Forelimb muscle (tissue), 1 donor: ENCODE measurements at regions not wholly inside any gene's neighbourhood (a gene's known extent, or its start where the extent isn't known, plus 50 kb on each side); places are given as distances from the start of the nearest gene placed in this dataset.
"Not testable (repeated sequence)": the region's sequence is repeated elsewhere in the genome, so short reads cannot be mapped to it uniquely, and the experiment has no call there.

Experiments
- DNase-seq: peaks from one replicate; pipeline ENCODE4 v3.0.0-alpha.2; 2013; ENCODE audit warnings: low read depth

DNA sequence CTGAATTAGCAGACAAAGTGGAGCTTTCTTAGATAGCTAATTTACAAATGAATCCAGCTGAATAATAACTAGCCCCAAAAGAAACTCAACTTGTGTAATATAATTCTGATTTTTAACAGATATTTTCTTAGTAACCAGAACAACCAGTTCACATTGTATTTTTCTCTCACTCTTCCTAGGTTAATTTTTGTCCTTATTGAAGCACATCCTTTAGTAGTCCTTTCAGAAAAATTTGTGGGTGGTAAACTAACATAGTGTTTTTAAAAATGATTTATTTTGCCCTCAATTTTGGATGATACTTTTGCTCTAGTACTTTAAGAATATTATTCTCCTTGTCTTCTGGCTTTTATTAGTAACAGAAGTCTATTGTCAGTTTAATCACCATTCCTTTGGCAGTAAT is 190.6 kb upstream of the SLC39A10 start:
- no peak for DNase-seq

GRCh38 chr2:195461010-195461409 is 196.0 kb upstream of the SLC39A10 start:
- DNase-seq: no peak

- DNase-seq: no peak
Measured at GRCh38 chr2:195458936-195459335, 198.1 kb upstream of the SLC39A10 start.

- DNase-seq: no peak
Measured at GRCh38 chr2:195457873-195458272, 199.2 kb upstream of the SLC39A10 start.

GRCh38 chr2:195456771-195457170 is 200.3 kb upstream of the SLC39A10 start:
- DNase-seq: no peak

DNA sequence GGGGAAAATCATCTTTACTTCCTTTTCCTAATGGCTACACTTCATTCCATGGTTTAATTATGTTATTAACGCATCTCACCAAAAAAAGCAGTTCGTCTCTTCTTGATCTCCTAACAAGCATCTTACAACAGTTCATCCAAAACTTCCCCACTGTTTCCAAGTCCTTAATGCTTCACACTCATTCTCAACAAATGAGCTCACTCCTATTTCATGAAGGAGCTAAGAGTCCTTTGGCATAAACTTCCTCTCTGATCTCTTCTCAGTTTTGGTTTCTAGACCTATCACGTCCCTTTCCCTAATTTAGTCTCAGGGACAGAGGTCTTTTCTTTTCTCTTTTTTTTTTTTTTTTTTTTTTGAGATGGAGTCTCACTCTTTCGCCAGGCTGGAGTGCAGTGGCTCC is 205.9 kb upstream of the SLC39A10 start:
- no peak for DNase-seq

DNA sequence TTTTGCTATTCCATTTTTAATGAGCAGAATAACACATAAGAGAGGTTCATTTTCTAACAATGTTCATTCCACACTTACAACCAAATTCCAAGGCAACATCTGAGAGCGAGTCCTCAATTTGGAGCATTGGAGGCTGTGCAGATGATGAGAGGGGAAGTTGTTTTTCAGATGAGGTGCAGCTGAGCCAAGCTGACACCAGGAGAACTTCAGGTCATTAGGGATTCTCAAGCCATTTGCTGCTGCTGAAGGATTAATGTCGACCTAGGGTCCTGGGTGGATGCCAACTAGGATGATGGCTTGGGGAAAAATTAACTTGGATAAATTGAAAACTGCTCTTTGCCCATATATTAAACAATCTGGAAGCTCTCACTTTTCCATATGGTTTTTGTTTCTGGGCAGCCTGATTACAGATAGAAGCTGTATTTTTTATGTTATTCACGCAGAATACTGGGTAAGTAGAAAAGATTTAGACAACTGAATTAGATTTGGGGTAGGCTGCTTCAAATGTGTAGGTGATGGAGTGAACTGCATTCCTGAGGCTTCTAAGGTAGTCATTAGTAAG is 206.4 kb upstream of the SLC39A10 start:
- no peak for DNase-seq

GRCh38 chr2:195447323-195447975 is 209.6 kb upstream of the SLC39A10 start:
- no peak for DNase-seq

GRCh38 chr2:195445639-195446038 is 211.4 kb upstream of the SLC39A10 start:
- no peak for DNase-seq

- DNase-seq: no peak
Measured at GRCh38 chr2:195443926-195444325, 213.1 kb upstream of the SLC39A10 start.

DNA sequence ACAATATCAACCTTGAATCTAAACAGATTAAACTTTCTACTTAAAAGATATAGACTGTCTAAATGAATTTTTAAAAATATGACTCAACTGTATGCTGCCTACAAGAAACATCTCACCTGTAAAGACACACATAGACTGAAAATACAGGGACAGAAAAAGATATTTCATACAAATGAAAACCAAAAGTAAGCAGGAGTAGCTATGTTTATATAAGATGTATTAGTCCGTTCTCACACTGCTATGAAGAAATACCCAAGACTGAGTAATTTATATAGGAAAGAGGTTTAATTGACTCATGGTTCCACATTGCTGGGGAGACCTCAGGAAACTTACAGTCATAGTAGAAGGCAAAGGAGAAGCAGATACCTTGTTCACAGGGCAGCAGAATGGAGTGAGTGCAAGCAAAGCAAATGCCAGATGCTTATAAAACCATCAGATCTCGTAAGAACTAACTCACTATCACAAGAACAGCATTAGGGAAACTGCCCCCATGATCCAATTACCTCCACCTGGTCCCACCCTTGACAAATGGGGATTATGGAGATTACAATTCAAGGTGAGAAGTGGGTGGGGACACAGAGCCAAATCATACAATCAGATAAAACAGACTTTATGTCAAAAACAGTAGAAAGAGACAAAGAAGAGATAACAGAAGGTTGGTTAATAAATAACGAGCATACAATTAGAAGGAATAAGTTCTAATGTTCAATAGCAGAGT is 214.4 kb upstream of the SLC39A10 start:
- no peak for DNase-seq

GRCh38 chr2:195438692-195439091 is 218.3 kb upstream of the SLC39A10 start:
- no peak for DNase-seq

- no peak for DNase-seq
Measured at GRCh38 chr2:195437521-195437920, 219.5 kb upstream of the SLC39A10 start.

DNA sequence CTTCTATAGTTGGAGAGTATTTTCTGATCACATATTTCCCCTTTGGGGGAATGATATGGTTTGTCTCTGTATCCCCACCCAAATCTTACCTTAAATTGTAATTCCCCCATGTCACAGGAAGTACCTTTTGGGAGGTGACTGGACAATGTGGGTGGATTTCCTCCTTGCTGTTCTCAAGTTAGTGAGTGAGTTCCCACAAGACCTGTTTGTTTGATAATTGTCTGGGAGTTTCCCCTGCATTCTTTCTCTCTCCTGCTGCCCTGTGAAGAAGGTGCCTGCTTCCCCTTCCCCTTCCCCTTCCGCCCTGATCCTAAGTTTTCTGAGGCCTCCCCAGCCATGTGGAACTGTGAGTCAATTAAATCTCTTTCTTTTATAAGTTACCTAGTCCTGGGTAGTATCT is 222.7 kb upstream of the SLC39A10 start:
- no peak for DNase-seq

GRCh38 chr2:195433729-195434128 is 223.3 kb upstream of the SLC39A10 start:
- not testable (repeated sequence) for DNase-seq

GRCh38 chr2:195428673-195429072 is 228.4 kb upstream of the SLC39A10 start:
- no peak for DNase-seq

GRCh38 chr2:195425328-195425727 is 231.7 kb upstream of the SLC39A10 start:
- DNase-seq: no peak

- no peak for DNase-seq
Measured at GRCh38 chr2:195419033-195419432, 238.0 kb upstream of the SLC39A10 start.

DNA sequence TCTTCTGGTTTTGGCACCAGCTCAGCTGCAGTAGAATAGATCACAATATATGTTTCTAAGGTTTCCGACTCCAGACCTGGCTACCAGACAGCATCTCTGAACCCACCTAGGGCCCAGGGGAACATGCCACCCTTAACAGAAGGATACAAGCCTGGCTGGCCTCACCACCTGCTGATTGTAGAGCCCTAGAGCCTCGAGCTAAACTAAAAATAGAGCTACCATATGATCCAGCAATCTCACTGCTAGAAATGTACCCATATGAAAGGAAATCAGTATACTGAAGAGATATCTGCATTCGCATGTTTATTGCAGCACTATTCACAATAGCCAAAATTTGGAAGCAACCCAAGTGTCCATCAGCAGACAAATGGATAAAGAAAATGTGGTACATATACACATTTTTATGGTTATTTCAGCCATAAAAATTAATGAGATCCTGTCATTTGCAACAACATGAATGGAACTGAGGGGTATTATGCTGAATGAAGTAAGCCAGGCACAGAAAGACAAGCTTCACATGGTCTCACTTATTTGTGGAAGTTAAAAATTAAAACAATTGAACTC is 242.4 kb upstream of the SLC39A10 start:
- DNase-seq: no peak

DNA sequence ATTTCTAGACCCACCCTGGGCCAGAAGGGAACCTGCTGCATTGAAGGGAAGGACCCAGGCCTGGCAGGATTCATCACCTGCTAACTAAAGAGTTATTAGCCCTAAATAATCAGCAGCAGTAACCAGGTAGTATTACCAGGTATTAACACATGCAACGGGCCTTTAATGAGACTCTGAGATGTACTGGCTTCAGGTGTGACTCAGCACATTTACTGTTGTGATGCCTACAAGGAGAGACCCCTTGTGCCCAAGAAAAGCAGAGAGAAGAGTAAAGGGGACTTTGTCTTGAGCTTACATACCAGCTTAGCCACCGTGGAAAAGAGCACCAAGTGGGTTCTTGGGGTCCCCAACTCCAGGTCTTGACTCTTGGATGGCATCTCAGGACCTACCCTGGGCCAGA is 243.1 kb upstream of the SLC39A10 start:
- DNase-seq: no peak

DNA sequence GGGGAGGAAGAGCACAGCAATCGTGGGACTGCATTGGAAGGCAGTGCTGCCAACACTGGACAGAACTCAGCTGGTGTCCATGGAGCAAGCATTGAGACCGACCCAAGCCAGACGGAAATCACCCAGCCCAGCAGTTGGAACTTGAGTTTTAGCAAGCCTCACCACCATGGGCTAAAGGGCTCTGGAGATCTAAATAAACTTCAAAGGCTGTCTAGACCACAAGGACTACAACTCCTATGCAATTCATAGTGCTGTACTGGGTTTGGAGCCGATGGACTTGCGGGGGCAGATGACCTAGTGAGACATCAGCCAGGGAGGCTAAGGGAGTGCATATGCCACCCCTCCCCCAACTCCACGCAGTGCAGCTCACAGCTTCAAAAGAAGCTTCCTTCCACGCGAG is 243.6 kb upstream of the SLC39A10 start:
- DNase-seq: no peak

DNA sequence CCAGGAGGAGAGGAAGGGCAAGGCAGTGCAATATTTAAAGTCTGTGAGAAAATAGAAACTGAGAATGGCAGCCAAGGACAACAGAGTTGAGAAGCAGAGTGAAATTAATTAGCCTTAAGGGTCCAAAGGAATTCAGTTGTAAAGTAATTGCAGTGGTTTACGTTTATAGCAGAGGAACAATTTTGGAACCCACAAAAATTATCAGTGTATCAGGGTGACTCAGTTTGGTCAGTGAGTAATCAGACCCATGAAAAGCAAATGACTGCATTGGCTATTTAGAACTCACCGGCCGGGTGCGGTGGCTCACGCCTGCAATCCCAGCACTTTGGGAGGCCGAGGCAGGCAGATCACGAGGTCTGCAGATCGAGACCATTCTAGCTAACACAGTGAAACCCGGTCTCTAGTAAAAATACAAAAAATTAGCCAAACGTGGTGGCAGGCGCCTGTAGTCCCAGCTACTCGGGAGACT is 245.8 kb upstream of the SLC39A10 start:
- DNase-seq: no peak
